Mesenchymal stem cell (in vitro differentiated cells and primary cell): ENCODE measurements at regions not wholly inside any gene's neighbourhood (a gene's known extent, or its start where the extent isn't known, plus 50 kb on each side); places are given as distances from the start of the nearest gene placed in this dataset.

Source experiments
- DNase-seq: peaks from one replicate; pipeline ENCODE4 v3.0.0-alpha.2; 2013
- H2AFZ ChIP-seq: one replicate; pipeline ENCODE4 v1.6.1; 2013; ENCODE audit warnings: low read depth, mild to moderate bottlenecking, control low read depth, inconsistent platforms, low read length, moderate library complexity
- H2AK5ac ChIP-seq: 2 replicates; pipeline ENCODE4 v1.6.1; 2013; ENCODE audit warnings: low read length, moderate library complexity, mild to moderate bottlenecking, inconsistent platforms; ENCODE audit not compliant: severe bottlenecking
- H2BK120ac ChIP-seq: one replicate; pipeline ENCODE4 v1.6.1; 2013; ENCODE audit warnings: low read depth, mild to moderate bottlenecking, inconsistent platforms, low read length, moderate library complexity
- H2BK12ac ChIP-seq, 2 experiments: one replicate each; pipeline ENCODE4 v1.6.1; 2013; ENCODE audit warnings: inconsistent platforms in 2 of 2, low read length in 2 of 2, mild to moderate bottlenecking in 2 of 2, moderate library complexity in 2 of 2, control low read depth in 1 of 2
- H2BK15ac ChIP-seq: one replicate; pipeline ENCODE4 v1.6.1; 2013; ENCODE audit warnings: mild to moderate bottlenecking, low read depth, inconsistent platforms; ENCODE audit not compliant: poor library complexity, severe bottlenecking
- H2BK5ac ChIP-seq: 2 replicates; pipeline ENCODE4 v1.6.1; 2013; ENCODE audit warnings: low read depth, mild to moderate bottlenecking, low read length, control low read depth, inconsistent platforms; ENCODE audit not compliant: poor library complexity, severe bottlenecking
- H3K14ac ChIP-seq, 2 experiments: one replicate each; pipeline ENCODE4 v1.6.1; 2013; ENCODE audit warnings: inconsistent platforms in 2 of 2, low read length in 2 of 2, control low read depth in 1 of 2, mild to moderate bottlenecking in 1 of 2, moderate library complexity in 1 of 2
- H3K18ac ChIP-seq, 2 experiments: one replicate each; pipeline ENCODE4 v1.6.1; 2013; ENCODE audit warnings: inconsistent platforms in 2 of 2, low read length in 2 of 2, control low read depth in 1 of 2, low read depth in 1 of 2, mild to moderate bottlenecking in 1 of 2
- H3K23ac ChIP-seq, 2 experiments: one replicate each; pipeline ENCODE4 v1.6.1; 2013; ENCODE audit warnings: inconsistent platforms in 2 of 2, low read length in 2 of 2, mild to moderate bottlenecking in 2 of 2, moderate library complexity in 2 of 2, control low read depth in 1 of 2
- H3K27ac ChIP-seq: 2 replicates; pipeline ENCODE4 v1.5.1; 2013; ENCODE audit warnings: mild to moderate bottlenecking, moderate library complexity, low read length, control low read depth, inconsistent platforms; ENCODE audit not compliant: poor library complexity, severe bottlenecking
- H3K27me3 ChIP-seq, 2 experiments: 2 replicates each; pipeline versions ENCODE4 v1.6.1 to v1.7.0; 2013; ENCODE audit warnings: low read length in 2 of 2, mild to moderate bottlenecking in 2 of 2, moderate library complexity in 2 of 2, control low read depth in 1 of 2, inconsistent platforms in 1 of 2; ENCODE audit not compliant: control insufficient read depth in 1 of 2, insufficient read depth in 1 of 2
- H3K36me3 ChIP-seq, 2 experiments: 2 replicates each; pipeline versions ENCODE4 v1.6.1 to v1.7.0; 2013; ENCODE audit warnings: low read length in 2 of 2, control low read depth in 1 of 2, inconsistent platforms in 1 of 2, low read depth in 1 of 2, mild to moderate bottlenecking in 1 of 2; ENCODE audit not compliant: insufficient read depth in 2 of 2, control insufficient read depth in 1 of 2
- H3K4ac ChIP-seq, 2 experiments: one replicate each; pipeline ENCODE4 v1.6.1; 2013; ENCODE audit warnings: inconsistent platforms in 2 of 2, low read length in 2 of 2, mild to moderate bottlenecking in 2 of 2, moderate library complexity in 2 of 2, control low read depth in 1 of 2, low read depth in 1 of 2
- H3K4me1 ChIP-seq: 2 replicates; pipeline ENCODE4 v1.6.1; 2013; ENCODE audit warnings: low read depth, low read length, control low read depth; ENCODE audit not compliant: control insufficient read depth, insufficient read depth
- H3K4me2 ChIP-seq: 2 replicates; pipeline ENCODE4 v1.6.1; 2013; ENCODE audit warnings: low read length, mild to moderate bottlenecking, inconsistent platforms; ENCODE audit not compliant: poor library complexity, severe bottlenecking
- H3K4me3 ChIP-seq, 2 experiments: 2 replicates each; pipeline versions ENCODE4 v1.5.1 to v1.7.0; 2013; ENCODE audit warnings: low read length in 2 of 2, mild to moderate bottlenecking in 2 of 2, control low read depth in 1 of 2, low read depth in 1 of 2; ENCODE audit not compliant: insufficient read depth in 1 of 2
- H3K79me1 ChIP-seq: replicated peaks from 2 replicates; pipeline ENCODE4 v1.6.1; 2013; ENCODE audit warnings: mild to moderate bottlenecking, control low read depth, low read length, inconsistent platforms; ENCODE audit not compliant: poor library complexity, severe bottlenecking
- H3K9ac ChIP-seq: 2 replicates; pipeline ENCODE4 v1.7.0; 2013; ENCODE audit warnings: mild to moderate bottlenecking, low read length, moderate library complexity
- H3K9me3 ChIP-seq: 2 replicates; pipeline ENCODE4 v1.7.0; 2013; ENCODE audit warnings: mild to moderate bottlenecking, low read length; ENCODE audit not compliant: control insufficient read depth
- H4K8ac ChIP-seq: one replicate; pipeline ENCODE4 v1.6.1; 2013; ENCODE audit warnings: inconsistent platforms, mild to moderate bottlenecking, low read length, moderate library complexity
- H4K91ac ChIP-seq: one replicate; pipeline ENCODE4 v1.6.1; 2013; ENCODE audit warnings: mild to moderate bottlenecking, low read length, inconsistent platforms
- WGBS: methylation state at CpG from one replicate; pipeline ENCODE4 v1.1.7; 2013; ENCODE audit warnings: mixed read lengths; 5-methylcytosine and 5-hydroxymethylcytosine counted together

DNA sequence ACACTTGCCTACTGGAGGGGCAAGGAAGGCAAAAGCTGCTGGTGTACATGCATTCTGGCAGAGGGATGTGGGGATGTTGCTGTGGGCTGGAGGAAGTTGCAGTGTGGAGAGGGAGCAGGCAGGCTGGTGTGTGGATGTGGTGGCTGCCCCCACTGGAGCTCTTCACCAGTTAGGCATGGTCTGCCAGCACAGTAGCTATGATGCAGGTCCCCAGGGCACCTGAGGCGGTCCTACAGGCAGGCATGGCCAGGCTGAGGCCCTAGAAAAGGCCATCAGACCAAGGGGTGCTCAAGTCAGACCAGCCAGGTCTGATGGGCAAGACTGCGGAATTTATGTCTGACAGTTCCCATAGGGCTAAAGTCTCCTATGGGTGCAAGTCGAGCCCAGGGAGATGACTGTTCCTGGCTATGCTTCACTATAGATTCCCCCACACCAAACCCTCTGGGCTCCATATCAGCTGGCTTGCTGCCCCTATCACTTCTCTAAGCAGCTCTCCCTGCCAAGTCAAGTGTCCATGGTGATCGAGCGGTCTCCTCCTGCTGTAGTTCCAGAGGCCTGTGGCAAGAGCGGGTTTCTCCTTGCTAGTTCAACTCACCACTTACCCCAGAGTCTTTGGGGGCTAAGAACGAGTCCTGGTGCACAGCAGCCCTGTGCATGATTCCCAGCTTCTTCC, 473.1 kb downstream of the TDRD3 start:
- H2BK120ac ChIP-seq = no peak overlapping the region
- H2AK5ac ChIP-seq = no peak overlapping the region
- no peak overlapping the region for H3K9ac ChIP-seq
- no peak overlapping the region for H3K14ac ChIP-seq
- H4K91ac ChIP-seq = no peak overlapping the region
- H3K36me3 ChIP-seq = no peaks in the 10 kb centered on the region
- H3K23ac ChIP-seq = no peak overlapping the region
- no peak overlapping the region for H2BK5ac ChIP-seq
- H3K27ac ChIP-seq = no peak overlapping the region
- no peak overlapping the region for H3K4me3 ChIP-seq
- H4K8ac ChIP-seq = no peak overlapping the region
- DNase-seq = no peak
- no peak overlapping the region for H3K4me2 ChIP-seq
- H2AFZ ChIP-seq = no peak overlapping the region
- no peak overlapping the region for H2BK15ac ChIP-seq
- peaks cover 24% of the 10 kb centered on the region for H3K9me3 ChIP-seq
- WGBS = 57% methylated on average over 7 of the region's 7 CpGs
- no peaks in the 10 kb centered on the region for H3K4me1 ChIP-seq
- H2BK12ac ChIP-seq = no peak overlapping the region
- H3K27me3 ChIP-seq = no peaks in the 10 kb centered on the region
- H3K18ac ChIP-seq = no peak overlapping the region
- H3K4ac ChIP-seq = no peak overlapping the region
- H3K79me1 ChIP-seq = no peaks in the 10 kb centered on the region

DNA sequence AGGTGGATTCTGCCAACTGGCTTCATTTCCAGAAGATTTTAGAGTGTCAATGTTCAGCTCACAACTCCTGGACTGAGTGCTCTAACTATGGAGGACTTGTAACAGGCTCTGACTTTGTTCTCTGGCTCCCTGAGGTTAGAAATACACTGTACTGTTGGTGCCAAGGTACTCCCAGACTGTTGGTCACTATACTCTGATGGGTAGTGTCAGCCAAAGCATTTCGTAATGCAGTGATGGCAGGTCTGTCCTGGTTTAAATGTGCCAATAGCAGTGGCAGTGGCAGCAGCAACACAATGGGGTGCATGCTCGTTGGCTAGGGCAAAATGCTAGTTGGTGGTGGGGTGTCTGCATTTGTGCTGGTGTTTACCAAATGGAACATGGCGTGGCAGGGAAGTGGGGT, 472.2 kb downstream of the TDRD3 start:
- Histone ChIP-seq H3K4ac (no peak overlapping the region), H3K4me1 (no peaks in the 10 kb centered on the region), H2BK12ac (no peak overlapping the region), H3K14ac (no peak overlapping the region), H3K27me3 (no peaks in the 10 kb centered on the region), H3K27ac (no peak overlapping the region), H2AK5ac (no peak overlapping the region), H3K23ac (no peak overlapping the region), H2BK5ac (no peak overlapping the region), H4K91ac (no peak overlapping the region), H3K9ac (no peak overlapping the region), H2BK15ac (no peak overlapping the region), H3K79me1 (no peaks in the 10 kb centered on the region), H3K18ac (no peak overlapping the region), H4K8ac (no peak overlapping the region), H3K4me2 (no peak overlapping the region), H2AFZ (no peak overlapping the region), H2BK120ac (no peak overlapping the region), H3K36me3 (no peaks in the 10 kb centered on the region), H3K9me3 (peaks cover 25% of the 10 kb centered on the region), H3K4me3 (no peak overlapping the region)
- DNase-seq = no peak
- 54% methylated on average over 3 of the region's 3 CpGs for WGBS

DNA sequence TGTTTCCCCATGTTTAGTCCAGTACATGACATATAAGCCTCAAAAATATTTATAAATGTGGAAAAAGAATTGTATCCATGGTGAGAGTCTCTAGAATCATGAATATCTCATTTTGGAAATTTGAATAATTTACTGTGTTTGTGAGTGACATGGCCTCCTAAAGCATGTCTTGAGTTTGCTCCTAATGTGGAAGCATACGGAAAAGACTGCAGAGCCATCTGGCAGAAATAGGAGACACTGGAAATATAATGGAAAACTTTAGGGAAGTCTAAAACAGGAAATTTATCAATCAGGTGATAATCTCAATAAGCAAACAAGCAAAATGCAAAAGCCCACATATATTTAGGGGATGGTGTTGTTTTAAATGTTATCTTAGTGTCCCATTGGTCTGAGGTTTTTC, 465.0 kb downstream of the TDRD3 start:
- Histone ChIP-seq H2AFZ (no peak overlapping the region), H3K4me3 (no peak overlapping the region), H3K4me2 (no peak overlapping the region)

DNA sequence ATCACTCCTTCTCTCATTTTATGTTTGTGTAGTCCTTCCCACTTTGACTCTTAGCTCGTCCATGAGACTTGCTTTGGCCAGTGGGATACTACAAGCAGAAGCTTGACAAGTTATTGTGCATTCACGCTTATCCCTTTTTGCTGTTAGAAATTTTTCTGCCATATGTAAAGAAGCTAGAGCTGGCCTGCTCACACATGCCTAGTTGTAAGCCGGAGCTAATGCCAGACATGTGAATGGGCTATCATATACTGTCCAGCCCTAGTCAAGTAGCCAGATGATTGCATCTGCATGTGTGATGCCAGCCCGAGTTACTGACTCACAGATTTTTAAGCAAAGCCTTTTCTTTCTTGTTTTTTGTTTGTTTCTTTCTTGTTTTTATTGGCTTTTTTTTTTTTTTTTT, 460.7 kb downstream of the TDRD3 start:
- H3K23ac ChIP-seq = no peak overlapping the region
- H2BK12ac ChIP-seq = no peak overlapping the region
- H2BK5ac ChIP-seq = no peak overlapping the region
- H2BK15ac ChIP-seq = no peak overlapping the region
- H3K4me1 ChIP-seq = no peaks in the 10 kb centered on the region
- WGBS = 60% methylated on average over 3 of the region's 4 CpGs
- H3K4me2 ChIP-seq = no peak overlapping the region
- no peaks in the 10 kb centered on the region for H3K79me1 ChIP-seq
- no peaks in the 10 kb centered on the region for H3K36me3 ChIP-seq
- H2AFZ ChIP-seq = no peak overlapping the region
- no peak overlapping the region for H4K91ac ChIP-seq
- H3K4ac ChIP-seq = no peak overlapping the region
- no peak overlapping the region for H3K4me3 ChIP-seq
- H3K18ac ChIP-seq = no peak overlapping the region
- no peaks in the 10 kb centered on the region for H3K9me3 ChIP-seq
- no peak overlapping the region for H2AK5ac ChIP-seq
- no peak overlapping the region for H2BK120ac ChIP-seq
- no peak for DNase-seq
- H3K14ac ChIP-seq = no peak overlapping the region
- H4K8ac ChIP-seq = no peak overlapping the region
- no peak overlapping the region for H3K27ac ChIP-seq
- H3K9ac ChIP-seq = no peak overlapping the region
- H3K27me3 ChIP-seq = no peaks in the 10 kb centered on the region

More for the DNA sequence above, 465.0 kb downstream of the TDRD3 start:
- Histone ChIP-seq H3K4me1 (no peaks in the 10 kb centered on the region), H3K27me3 (no peaks in the 10 kb centered on the region), H3K79me1 (no peaks in the 10 kb centered on the region), H3K14ac (no peak overlapping the region), H2BK15ac (no peak overlapping the region), H3K9me3 (peaks cover 16% of the 10 kb centered on the region), H3K23ac (no peak overlapping the region), H3K36me3 (no peaks in the 10 kb centered on the region), H2BK5ac (no peak overlapping the region), H3K4ac (no peak overlapping the region), H3K27ac (no peak overlapping the region), H3K9ac (no peak overlapping the region), H3K18ac (no peak overlapping the region), H2BK12ac (no peak overlapping the region), H4K91ac (no peak overlapping the region), H4K8ac (no peak overlapping the region), H2BK120ac (no peak overlapping the region), H2AK5ac (no peak overlapping the region)
- 90% methylated on average over 1 of the region's 1 CpG for WGBS
- no peak for DNase-seq
